ENCODE measurements at regions not wholly inside any gene's neighbourhood (a gene's known extent, or its start where the extent isn't known, plus 50 kb on each side); places are given as distances from the start of the nearest gene placed in this dataset.

DNA sequence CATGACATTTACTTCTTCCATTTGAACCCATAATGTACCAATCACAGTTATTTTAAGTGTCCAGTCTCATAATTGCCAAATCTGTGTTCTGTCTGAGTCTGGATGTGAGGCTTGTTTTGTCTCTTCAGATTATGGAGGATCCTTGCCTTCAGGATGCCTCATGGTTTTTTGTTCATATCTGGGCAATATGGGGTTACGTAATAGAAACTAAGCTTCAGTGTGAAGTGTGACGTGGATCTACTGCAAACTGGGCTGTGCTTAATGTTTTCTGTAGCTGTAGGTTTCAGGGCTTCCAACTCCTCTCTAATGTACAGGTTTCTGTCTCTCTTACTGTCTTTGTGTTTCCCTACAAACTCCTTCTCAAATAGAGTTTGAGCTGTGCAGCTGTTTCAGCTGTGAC is 223.7 kb upstream of the ADARB2 start (continued):
- TF ChIP-seq, protein P1, sequence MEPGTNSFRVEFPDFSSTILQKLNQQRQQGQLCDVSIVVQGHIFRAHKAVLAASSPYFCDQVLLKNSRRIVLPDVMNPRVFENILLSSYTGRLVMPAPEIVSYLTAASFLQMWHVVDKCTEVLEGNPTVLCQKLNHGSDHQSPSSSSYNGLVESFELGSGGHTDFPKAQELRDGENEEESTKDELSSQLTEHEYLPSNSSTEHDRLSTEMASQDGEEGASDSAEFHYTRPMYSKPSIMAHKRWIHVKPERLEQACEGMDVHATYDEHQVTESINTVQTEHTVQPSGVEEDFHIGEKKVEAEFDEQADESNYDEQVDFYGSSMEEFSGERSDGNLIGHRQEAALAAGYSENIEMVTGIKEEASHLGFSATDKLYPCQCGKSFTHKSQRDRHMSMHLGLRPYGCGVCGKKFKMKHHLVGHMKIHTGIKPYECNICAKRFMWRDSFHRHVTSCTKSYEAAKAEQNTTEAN (CRISPR knock-in tag; IDR thresholded peaks at IDR 0.05): no peak

DNA sequence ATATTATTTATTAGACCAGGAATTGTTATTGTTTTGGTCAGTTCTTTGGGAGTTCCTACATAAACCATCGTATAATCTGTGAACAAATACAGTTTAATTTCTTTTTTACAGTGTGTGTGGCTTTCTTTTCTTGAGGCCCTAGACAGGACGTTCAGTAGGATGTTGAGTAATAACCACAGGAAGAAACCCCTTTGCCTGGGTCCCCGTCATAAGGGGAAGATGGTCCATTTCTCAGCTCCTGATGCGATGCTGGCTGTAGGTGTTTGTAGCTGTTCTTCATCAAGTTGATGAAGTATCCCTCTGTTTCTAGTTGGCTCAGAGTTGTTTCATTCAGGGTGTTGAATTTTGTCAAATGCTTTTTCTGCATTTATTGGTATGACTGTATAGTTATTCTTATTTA is 219.7 kb upstream of the ADARB2 start:
- POLR2A ChIA-PET: no interaction called here
- Mint-ChIP-seq H3K4me1 (no peaks in the 10 kb centered on the region), H3K9me3 (peaks cover 4% of the 10 kb centered on the region; the same call in 1 of the 2 replicates)

DNA sequence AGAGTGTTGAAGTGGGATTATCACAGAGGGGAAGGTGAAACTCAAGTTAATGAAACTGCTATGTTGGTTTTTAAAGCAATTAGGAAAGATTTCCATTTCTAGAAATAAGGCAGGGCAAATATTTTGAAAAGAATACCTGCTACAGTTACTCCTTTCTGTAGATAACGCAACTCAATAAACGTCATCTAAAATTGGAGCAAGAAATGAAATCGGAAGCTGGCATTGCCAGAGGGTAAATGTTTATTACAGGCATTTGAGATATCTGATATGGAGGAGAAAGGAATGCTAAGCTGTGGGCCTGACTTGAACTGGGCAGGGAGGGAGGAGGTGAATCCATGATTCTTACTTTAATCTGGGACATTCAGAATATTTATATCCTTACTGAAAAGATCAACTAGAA is 217.0 kb upstream of the ADARB2 start:
- no peaks in the 10 kb centered on the region for H3K4me1 Mint-ChIP-seq
- H3K4me3 Mint-ChIP-seq: no peak overlapping the region
- H3K27ac Mint-ChIP-seq: no peak overlapping the region
- ChIA-PET POLR2A (no interaction called here), CTCF (no interaction called here)
- H3K27me3 Mint-ChIP-seq (ENCODE audit: low read depth): peaks cover 19% of the 10 kb centered on the region
- H3K36me3 Mint-ChIP-seq: no peaks in the 10 kb centered on the region
- TF ChIP-seq STAT6 (CRISPR knock-in tag; conservative IDR thresholded peaks at IDR 0.05; ENCODE audit: low read depth) (no peak), ZNF416 (CRISPR knock-in tag; IDR thresholded peaks at IDR 0.05) (no peak), ZNF121 (CRISPR knock-in tag; IDR thresholded peaks at IDR 0.05) (no peak), NR2C2 (CRISPR knock-in tag; IDR thresholded peaks at IDR 0.05) (no peak)
- ATAC-seq (no peak), DNase-seq (ENCODE audit: low spot score) (no peak)
- H3K9me3 Mint-ChIP-seq: no peaks in the 10 kb centered on the region

More for the DNA sequence above, 219.7 kb upstream of the ADARB2 start:
- Mint-ChIP-seq H3K4me3 (no peak overlapping the region), H3K27me3 (ENCODE audit: low read depth) (peaks cover 4% of the 10 kb centered on the region), H3K27ac (no peak overlapping the region), H3K36me3 (no peaks in the 10 kb centered on the region)
- TF ChIP-seq, protein P2, sequence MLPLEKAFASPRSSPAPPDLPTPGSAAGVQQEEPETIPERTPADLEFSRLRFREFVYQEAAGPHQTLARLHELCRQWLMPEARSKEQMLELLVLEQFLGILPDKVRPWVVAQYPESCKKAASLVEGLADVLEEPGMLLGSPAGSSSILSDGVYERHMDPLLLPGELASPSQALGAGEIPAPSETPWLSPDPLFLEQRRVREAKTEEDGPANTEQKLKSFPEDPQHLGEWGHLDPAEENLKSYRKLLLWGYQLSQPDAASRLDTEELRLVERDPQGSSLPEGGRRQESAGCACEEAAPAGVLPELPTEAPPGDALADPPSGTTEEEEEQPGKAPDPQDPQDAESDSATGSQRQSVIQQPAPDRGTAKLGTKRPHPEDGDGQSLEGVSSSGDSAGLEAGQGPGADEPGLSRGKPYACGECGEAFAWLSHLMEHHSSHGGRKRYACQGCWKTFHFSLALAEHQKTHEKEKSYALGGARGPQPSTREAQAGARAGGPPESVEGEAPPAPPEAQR (CRISPR knock-in tag; IDR thresholded peaks at IDR 0.05): no peak
- no peak for DNase-seq (ENCODE audit: low spot score)
- ATAC-seq: no peak
- CTCF ChIA-PET: no interaction called here

GRCh38 chr10:1952126-1953095 is 215.1 kb upstream of the ADARB2 start:
- Mint-ChIP-seq H3K27ac (no peak overlapping the region; the same call in 1 of the 2 replicates), H3K9me3 (no peaks in the 10 kb centered on the region), H3K4me3 (no peak overlapping the region), H3K27me3 (ENCODE audit: low read depth) (peaks cover 25% of the 10 kb centered on the region), H3K36me3 (no peaks in the 10 kb centered on the region), H3K4me1 (no peaks in the 10 kb centered on the region)
- CTCF ChIA-PET: no interaction called here
- ATAC-seq (no peak), DNase-seq (ENCODE audit: low spot score) (no peak)
- POLR2A ChIA-PET: interaction anchor here (0.6 kb wide), 1 partner anchor 241 kb away, joined by 5 read pairs; no protein-coding TSS in a partner anchor
- no peak for TF ChIP-seq TEAD4 (CRISPR knock-in tag; IDR thresholded peaks at IDR 0.05)
- TF ChIP-seq ZNF317 (CRISPR knock-in tag; IDR thresholded peaks at IDR 0.05; ENCODE audit: borderline replicate concordance, low read depth): no peak
- no peak for TF ChIP-seq HMGA2 (CRISPR knock-in tag; IDR thresholded peaks at IDR 0.05)
- TF ChIP-seq, protein P2 (CRISPR knock-in tag; IDR thresholded peaks at IDR 0.05): no peak
- no peak for TF ChIP-seq ZBTB21 (CRISPR knock-in tag; IDR thresholded peaks at IDR 0.05; ENCODE audit: borderline replicate concordance)
- TF ChIP-seq, protein P3, sequence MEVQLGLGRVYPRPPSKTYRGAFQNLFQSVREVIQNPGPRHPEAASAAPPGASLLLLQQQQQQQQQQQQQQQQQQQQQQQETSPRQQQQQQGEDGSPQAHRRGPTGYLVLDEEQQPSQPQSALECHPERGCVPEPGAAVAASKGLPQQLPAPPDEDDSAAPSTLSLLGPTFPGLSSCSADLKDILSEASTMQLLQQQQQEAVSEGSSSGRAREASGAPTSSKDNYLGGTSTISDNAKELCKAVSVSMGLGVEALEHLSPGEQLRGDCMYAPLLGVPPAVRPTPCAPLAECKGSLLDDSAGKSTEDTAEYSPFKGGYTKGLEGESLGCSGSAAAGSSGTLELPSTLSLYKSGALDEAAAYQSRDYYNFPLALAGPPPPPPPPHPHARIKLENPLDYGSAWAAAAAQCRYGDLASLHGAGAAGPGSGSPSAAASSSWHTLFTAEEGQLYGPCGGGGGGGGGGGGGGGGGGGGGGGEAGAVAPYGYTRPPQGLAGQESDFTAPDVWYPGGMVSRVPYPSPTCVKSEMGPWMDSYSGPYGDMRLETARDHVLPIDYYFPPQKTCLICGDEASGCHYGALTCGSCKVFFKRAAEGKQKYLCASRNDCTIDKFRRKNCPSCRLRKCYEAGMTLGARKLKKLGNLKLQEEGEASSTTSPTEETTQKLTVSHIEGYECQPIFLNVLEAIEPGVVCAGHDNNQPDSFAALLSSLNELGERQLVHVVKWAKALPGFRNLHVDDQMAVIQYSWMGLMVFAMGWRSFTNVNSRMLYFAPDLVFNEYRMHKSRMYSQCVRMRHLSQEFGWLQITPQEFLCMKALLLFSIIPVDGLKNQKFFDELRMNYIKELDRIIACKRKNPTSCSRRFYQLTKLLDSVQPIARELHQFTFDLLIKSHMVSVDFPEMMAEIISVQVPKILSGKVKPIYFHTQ (CRISPR knock-in tag; IDR thresholded peaks at IDR 0.05): no peak
- no peak for TF ChIP-seq ZNF423 (CRISPR knock-in tag; IDR thresholded peaks at IDR 0.05)
- TF ChIP-seq, protein P4, sequence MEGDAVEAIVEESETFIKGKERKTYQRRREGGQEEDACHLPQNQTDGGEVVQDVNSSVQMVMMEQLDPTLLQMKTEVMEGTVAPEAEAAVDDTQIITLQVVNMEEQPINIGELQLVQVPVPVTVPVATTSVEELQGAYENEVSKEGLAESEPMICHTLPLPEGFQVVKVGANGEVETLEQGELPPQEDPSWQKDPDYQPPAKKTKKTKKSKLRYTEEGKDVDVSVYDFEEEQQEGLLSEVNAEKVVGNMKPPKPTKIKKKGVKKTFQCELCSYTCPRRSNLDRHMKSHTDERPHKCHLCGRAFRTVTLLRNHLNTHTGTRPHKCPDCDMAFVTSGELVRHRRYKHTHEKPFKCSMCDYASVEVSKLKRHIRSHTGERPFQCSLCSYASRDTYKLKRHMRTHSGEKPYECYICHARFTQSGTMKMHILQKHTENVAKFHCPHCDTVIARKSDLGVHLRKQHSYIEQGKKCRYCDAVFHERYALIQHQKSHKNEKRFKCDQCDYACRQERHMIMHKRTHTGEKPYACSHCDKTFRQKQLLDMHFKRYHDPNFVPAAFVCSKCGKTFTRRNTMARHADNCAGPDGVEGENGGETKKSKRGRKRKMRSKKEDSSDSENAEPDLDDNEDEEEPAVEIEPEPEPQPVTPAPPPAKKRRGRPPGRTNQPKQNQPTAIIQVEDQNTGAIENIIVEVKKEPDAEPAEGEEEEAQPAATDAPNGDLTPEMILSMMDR (IDR thresholded peaks at IDR 0.05): no peak
- no peak for TF ChIP-seq ZNF219 (CRISPR knock-in tag; IDR thresholded peaks at IDR 0.05; ENCODE audit: borderline replicate concordance)
